Neuron (in vitro differentiated cells): ENCODE measurements at regions not wholly inside any gene's neighbourhood (a gene's known extent, or its start where the extent isn't known, plus 50 kb on each side); places are given as distances from the start of the nearest gene placed in this dataset.
"Not testable (repeated sequence)": the region's sequence is repeated elsewhere in the genome, so short reads cannot be mapped to it uniquely, and the experiment has no call there.

Source experiments
- H2AFZ ChIP-seq: one replicate; pipeline ENCODE4 v1.6.1; 2013; ENCODE audit warnings: low read depth, mild to moderate bottlenecking, inconsistent platforms, low read length, moderate library complexity
- H3K27me3 ChIP-seq: one replicate; pipeline ENCODE4 v1.6.1; 2013; ENCODE audit warnings: low read length; ENCODE audit not compliant: insufficient read depth
- H3K36me3 ChIP-seq: one replicate; pipeline ENCODE4 v1.6.1; 2013; ENCODE audit warnings: low read length; ENCODE audit not compliant: insufficient read depth
- H3K4me1 ChIP-seq: one replicate; pipeline ENCODE4 v1.6.1; 2013; ENCODE audit warnings: low read length; ENCODE audit not compliant: insufficient read depth
- H3K4me3 ChIP-seq: 2 replicates; pipeline ENCODE4 v1.5.1; 2013; ENCODE audit warnings: mild to moderate bottlenecking, low read length, moderate library complexity
- H3K9me3 ChIP-seq: one replicate; pipeline ENCODE4 v1.6.1; 2013; ENCODE audit warnings: low read length

GRCh38 chr21:27555996-27556395 is 589.1 kb upstream of the ADAMTS5 start:
- H3K36me3 ChIP-seq, result no peaks in the 10 kb centered on the region
- no peaks in the 10 kb centered on the region for H3K9me3 ChIP-seq
- H3K4me3 ChIP-seq, result no peak overlapping the region
- no peak overlapping the region for H2AFZ ChIP-seq
- H3K27me3 ChIP-seq, result no peaks in the 10 kb centered on the region
- H3K4me1 ChIP-seq, result no peaks in the 10 kb centered on the region

GRCh38 chr21:27550287-27550686 is 583.4 kb upstream of the ADAMTS5 start:
- Histone ChIP-seq H3K9me3 (no peaks in the 10 kb centered on the region), H3K4me1 (no peaks in the 10 kb centered on the region), H3K27me3 (no peaks in the 10 kb centered on the region), H3K36me3 (no peaks in the 10 kb centered on the region), H3K4me3 (no peak overlapping the region), H2AFZ (no peak overlapping the region)

GRCh38 chr21:27548486-27548885 is 581.6 kb upstream of the ADAMTS5 start:
- Histone ChIP-seq H3K4me1 (no peaks in the 10 kb centered on the region), H3K36me3 (no peaks in the 10 kb centered on the region), H2AFZ (no peak overlapping the region), H3K4me3 (no peak overlapping the region), H3K27me3 (no peaks in the 10 kb centered on the region), H3K9me3 (no peaks in the 10 kb centered on the region)

GRCh38 chr21:27545754-27546349 is 579.0 kb upstream of the ADAMTS5 start:
- no peak overlapping the region for H3K4me3 ChIP-seq
- no peaks in the 10 kb centered on the region for H3K9me3 ChIP-seq
- no peaks in the 10 kb centered on the region for H3K4me1 ChIP-seq
- no peak overlapping the region for H2AFZ ChIP-seq
- no peaks in the 10 kb centered on the region for H3K27me3 ChIP-seq
- no peaks in the 10 kb centered on the region for H3K36me3 ChIP-seq

- H3K27me3 ChIP-seq, H3K4me1 ChIP-seq, H3K4me3 ChIP-seq, H3K36me3 ChIP-seq, H3K9me3 ChIP-seq, H2AFZ ChIP-seq: not testable (repeated sequence)
Measured at GRCh38 chr21:27542126-27542525, 575.2 kb upstream of the ADAMTS5 start.

- no peaks in the 10 kb centered on the region for H3K9me3 ChIP-seq
- H3K4me3 ChIP-seq, result no peak overlapping the region
- H3K4me1 ChIP-seq, result no peaks in the 10 kb centered on the region
- no peaks in the 10 kb centered on the region for H3K36me3 ChIP-seq
- H2AFZ ChIP-seq, result no peak overlapping the region
- no peaks in the 10 kb centered on the region for H3K27me3 ChIP-seq
Measured at GRCh38 chr21:27536319-27536718, 569.4 kb upstream of the ADAMTS5 start.

GRCh38 chr21:27535188-27535587 is 568.3 kb upstream of the ADAMTS5 start:
- no peak overlapping the region for H2AFZ ChIP-seq
- no peaks in the 10 kb centered on the region for H3K9me3 ChIP-seq
- H3K36me3 ChIP-seq, result no peaks in the 10 kb centered on the region
- H3K27me3 ChIP-seq, result no peaks in the 10 kb centered on the region
- no peaks in the 10 kb centered on the region for H3K4me1 ChIP-seq
- no peak overlapping the region for H3K4me3 ChIP-seq

GRCh38 chr21:27534206-27534605 is 567.3 kb upstream of the ADAMTS5 start:
- no peak overlapping the region for H3K4me3 ChIP-seq
- H3K36me3 ChIP-seq, result no peaks in the 10 kb centered on the region
- H3K9me3 ChIP-seq, result no peaks in the 10 kb centered on the region
- no peaks in the 10 kb centered on the region for H3K4me1 ChIP-seq
- H2AFZ ChIP-seq, result no peak overlapping the region
- no peaks in the 10 kb centered on the region for H3K27me3 ChIP-seq

GRCh38 chr21:27532076-27532475 is 565.2 kb upstream of the ADAMTS5 start:
- Histone ChIP-seq H3K9me3 (no peaks in the 10 kb centered on the region), H2AFZ (no peak overlapping the region), H3K4me3 (no peak overlapping the region), H3K4me1 (no peaks in the 10 kb centered on the region), H3K27me3 (no peaks in the 10 kb centered on the region), H3K36me3 (no peaks in the 10 kb centered on the region)

- H3K9me3 ChIP-seq, result no peaks in the 10 kb centered on the region
- H3K36me3 ChIP-seq, result no peaks in the 10 kb centered on the region
- no peak overlapping the region for H2AFZ ChIP-seq
- H3K4me1 ChIP-seq, result no peaks in the 10 kb centered on the region
- no peak overlapping the region for H3K4me3 ChIP-seq
- H3K27me3 ChIP-seq, result no peaks in the 10 kb centered on the region
Measured at GRCh38 chr21:27528697-27529096, 561.8 kb upstream of the ADAMTS5 start.

GRCh38 chr21:27526451-27526850 is 559.6 kb upstream of the ADAMTS5 start:
- H2AFZ ChIP-seq, result no peak overlapping the region
- H3K36me3 ChIP-seq, result no peaks in the 10 kb centered on the region
- no peak overlapping the region for H3K4me3 ChIP-seq
- no peaks in the 10 kb centered on the region for H3K27me3 ChIP-seq
- no peaks in the 10 kb centered on the region for H3K4me1 ChIP-seq
- H3K9me3 ChIP-seq, result no peaks in the 10 kb centered on the region

- H3K4me1 ChIP-seq, result no peaks in the 10 kb centered on the region
- no peak overlapping the region for H3K4me3 ChIP-seq
- no peaks in the 10 kb centered on the region for H3K36me3 ChIP-seq
- H3K9me3 ChIP-seq, result no peaks in the 10 kb centered on the region
- H3K27me3 ChIP-seq, result no peaks in the 10 kb centered on the region
- no peak overlapping the region for H2AFZ ChIP-seq
Measured at GRCh38 chr21:27525780-27526179, 558.9 kb upstream of the ADAMTS5 start.

GRCh38 chr21:27519361-27519760 is 552.5 kb upstream of the ADAMTS5 start:
- H3K27me3 ChIP-seq, result no peaks in the 10 kb centered on the region
- H3K9me3 ChIP-seq, result no peaks in the 10 kb centered on the region
- H3K4me3 ChIP-seq, result no peak overlapping the region
- H2AFZ ChIP-seq, result no peak overlapping the region
- H3K4me1 ChIP-seq, result no peaks in the 10 kb centered on the region
- no peaks in the 10 kb centered on the region for H3K36me3 ChIP-seq

GRCh38 chr21:27517177-27517576 is 550.3 kb upstream of the ADAMTS5 start:
- H3K9me3 ChIP-seq, H3K27me3 ChIP-seq, H2AFZ ChIP-seq, H3K36me3 ChIP-seq, H3K4me3 ChIP-seq, H3K4me1 ChIP-seq: not testable (repeated sequence)
